ENCODE measurements at regions not wholly inside any gene's neighbourhood (a gene's known extent, or its start where the extent isn't known, plus 50 kb on each side); places are given as distances from the start of the nearest gene placed in this dataset.

DNA sequence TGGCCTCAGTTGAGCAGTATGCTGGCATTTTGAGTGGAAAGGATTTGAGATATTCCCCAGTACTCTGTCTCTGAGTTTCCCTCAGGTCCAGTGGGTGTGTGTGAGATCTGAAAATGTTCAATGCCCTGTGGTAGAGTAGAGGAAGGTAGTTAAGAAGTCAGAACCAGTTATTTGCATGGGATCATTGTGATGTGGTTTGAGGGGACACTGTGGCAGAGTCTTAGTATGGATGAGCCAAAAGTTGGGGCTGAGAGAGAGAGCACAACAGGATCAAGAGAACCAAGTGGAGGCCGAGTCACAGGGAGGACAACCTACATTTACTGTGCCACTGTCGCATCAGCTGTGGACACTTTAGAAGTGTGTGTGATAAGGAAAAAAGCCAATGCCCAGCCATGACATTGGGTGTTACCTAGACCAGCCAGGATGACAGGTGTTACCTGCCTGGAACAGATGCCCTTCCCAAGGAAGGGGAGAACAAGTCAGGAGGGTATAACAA is 128.9 kb upstream of the IL12B start:
- H3K4me1 Mint-ChIP-seq, result peaks cover 50% of the 10 kb centered on the region

GRCh38 chr5:159459951-159460538 is 129.8 kb upstream of the IL12B start:
- H3K4me1 Mint-ChIP-seq, result peaks cover 50% of the 10 kb centered on the region
- no peaks in the 10 kb centered on the region for H3K27me3 Mint-ChIP-seq
- H3K4me3 Mint-ChIP-seq, result peak overlapping the region; percentile 23
- H3K36me3 Mint-ChIP-seq, result no peaks in the 10 kb centered on the region
- peak overlapping the region; percentile 80 for H3K27ac Mint-ChIP-seq
- no peaks in the 10 kb centered on the region for H3K9me3 Mint-ChIP-seq

More for the DNA sequence above, 128.9 kb upstream of the IL12B start:
- no peaks in the 10 kb centered on the region for H3K27me3 Mint-ChIP-seq
- peak overlapping the region; percentile 59 for H3K4me3 Mint-ChIP-seq
- H3K9me3 Mint-ChIP-seq, result no peaks in the 10 kb centered on the region
- no peaks in the 10 kb centered on the region for H3K36me3 Mint-ChIP-seq
- H3K27ac Mint-ChIP-seq, result peak overlapping the region; percentile 88

GRCh38 chr5:159463590-159464321 is 133.5 kb upstream of the IL12B start:
- Mint-ChIP-seq H3K4me1 (peaks cover 26% of the 10 kb centered on the region), H3K9me3 (no peaks in the 10 kb centered on the region), H3K36me3 (no peaks in the 10 kb centered on the region), H3K27me3 (peaks cover 3% of the 10 kb centered on the region), H3K4me3 (no peak overlapping the region), H3K27ac (no peak overlapping the region)

- H3K4me1 Mint-ChIP-seq, result peaks cover 23% of the 10 kb centered on the region
- no peak overlapping the region for H3K4me3 Mint-ChIP-seq
- no peak overlapping the region for H3K27ac Mint-ChIP-seq
Measured at GRCh38 chr5:159465604-159466003, 135.3 kb upstream of the IL12B start.

GRCh38 chr5:159467666-159468065 is 137.4 kb upstream of the IL12B start:
- H3K4me1 Mint-ChIP-seq, result peaks cover 23% of the 10 kb centered on the region
- H3K9me3 Mint-ChIP-seq, result no peaks in the 10 kb centered on the region

More at GRCh38 chr5:159465604-159466003, 135.3 kb upstream of the IL12B start:
- H3K36me3 Mint-ChIP-seq, result no peaks in the 10 kb centered on the region
- H3K27me3 Mint-ChIP-seq, result peaks cover 3% of the 10 kb centered on the region
- no peaks in the 10 kb centered on the region for H3K9me3 Mint-ChIP-seq

DNA sequence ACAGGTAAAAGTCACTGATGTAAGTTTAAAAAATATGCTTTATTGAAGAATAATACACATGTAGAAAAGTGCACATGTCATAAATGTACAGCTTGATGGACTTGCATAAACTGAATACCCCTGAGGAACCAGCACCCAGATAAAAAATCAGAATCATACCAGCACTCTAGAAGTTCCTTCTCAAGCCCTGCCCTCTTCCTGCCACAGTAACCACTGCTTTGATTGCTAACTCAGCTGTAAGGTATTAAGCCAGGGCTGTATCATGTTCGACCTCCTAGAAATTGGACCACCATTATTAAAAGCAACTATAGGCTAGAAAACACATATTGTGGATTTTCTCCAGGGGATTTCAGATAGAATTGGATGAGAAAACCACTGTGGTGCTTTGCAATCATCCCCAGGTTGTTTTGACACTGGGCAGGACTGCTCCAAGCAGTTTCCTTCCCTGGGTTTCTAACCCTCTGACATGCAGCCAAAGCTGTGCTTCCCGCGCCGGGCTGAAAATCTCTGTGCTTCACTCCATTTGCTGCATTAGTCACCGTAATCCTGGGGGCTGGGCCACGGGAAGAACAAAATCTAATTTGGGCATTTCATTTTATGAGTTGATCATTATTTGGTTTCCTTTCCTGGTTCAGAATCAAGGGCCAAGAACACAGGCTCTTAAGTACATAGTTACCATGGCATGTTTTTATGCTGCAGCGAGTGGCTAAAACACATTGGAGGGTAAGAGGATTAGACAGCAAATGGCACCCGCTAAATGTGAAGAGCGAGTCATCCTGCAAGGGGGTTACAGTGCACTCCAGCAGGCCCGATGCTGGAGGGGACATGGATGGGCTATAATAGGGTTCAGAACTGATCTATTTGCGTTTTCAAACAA is 139.4 kb upstream of the IL12B start:
- Mint-ChIP-seq H3K9me3 (peaks cover 12% of the 10 kb centered on the region), H3K27me3 (peaks cover 3% of the 10 kb centered on the region), H3K4me1 (peaks cover 23% of the 10 kb centered on the region), H3K4me3 (no peak overlapping the region), H3K27ac (no peak overlapping the region), H3K36me3 (no peaks in the 10 kb centered on the region)

More at GRCh38 chr5:159467666-159468065, 137.4 kb upstream of the IL12B start:
- no peak overlapping the region for H3K4me3 Mint-ChIP-seq
- peaks cover 3% of the 10 kb centered on the region for H3K27me3 Mint-ChIP-seq
- no peaks in the 10 kb centered on the region for H3K36me3 Mint-ChIP-seq
- H3K27ac Mint-ChIP-seq, result no peak overlapping the region

DNA sequence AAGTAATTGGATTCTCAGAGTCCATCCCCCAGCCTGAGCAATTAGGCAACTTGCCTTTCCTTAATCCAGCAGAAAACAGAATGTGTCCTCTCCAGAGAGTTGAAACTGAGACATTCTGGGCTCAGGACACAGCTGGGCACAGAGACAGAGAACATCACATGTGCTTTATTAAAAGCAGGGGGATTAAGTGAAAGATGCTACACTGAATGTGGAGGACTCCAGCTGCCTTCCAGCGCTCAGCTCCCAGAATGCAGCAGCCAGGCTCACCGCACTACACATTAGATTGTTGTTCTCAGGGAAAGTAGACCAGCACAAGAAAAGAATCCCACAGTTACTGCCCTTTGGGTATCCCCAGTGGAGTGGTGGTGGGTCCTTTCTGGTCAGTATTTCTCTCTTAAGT is 141.6 kb upstream of the IL12B start:
- H3K27ac Mint-ChIP-seq, result no peak overlapping the region
- H3K36me3 Mint-ChIP-seq, result no peaks in the 10 kb centered on the region
- H3K4me1 Mint-ChIP-seq, result peaks cover 23% of the 10 kb centered on the region
- H3K4me3 Mint-ChIP-seq, result no peak overlapping the region
- H3K9me3 Mint-ChIP-seq, result peaks cover 12% of the 10 kb centered on the region
- H3K27me3 Mint-ChIP-seq, result no peaks in the 10 kb centered on the region

GRCh38 chr5:159475026-159475425 is 144.7 kb upstream of the IL12B start:
- no peak overlapping the region for H3K4me3 Mint-ChIP-seq
- peaks cover 12% of the 10 kb centered on the region for H3K9me3 Mint-ChIP-seq
- no peak overlapping the region for H3K27ac Mint-ChIP-seq
- no peaks in the 10 kb centered on the region for H3K27me3 Mint-ChIP-seq
- H3K4me1 Mint-ChIP-seq, result peaks cover 14% of the 10 kb centered on the region
- no peaks in the 10 kb centered on the region for H3K36me3 Mint-ChIP-seq

DNA sequence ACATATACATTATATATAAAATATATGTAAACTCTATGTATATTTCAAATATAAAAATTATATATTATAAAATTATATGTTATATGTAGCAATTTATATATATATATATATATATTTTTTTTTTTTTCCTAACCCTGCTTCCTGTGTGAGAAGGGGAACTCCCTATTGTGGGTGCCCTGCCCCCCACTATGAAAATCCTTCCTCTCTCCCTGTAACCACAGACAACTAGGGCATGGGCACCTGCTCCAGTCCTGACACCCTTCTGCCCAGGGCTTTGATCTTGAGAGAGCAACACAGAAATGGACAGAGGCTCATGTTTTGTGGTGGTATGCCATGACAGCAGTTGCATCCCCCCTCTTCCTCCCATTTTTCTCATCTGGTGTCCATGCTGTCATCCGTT is 148.7 kb upstream of the IL12B start:
- H3K36me3 Mint-ChIP-seq, result no peaks in the 10 kb centered on the region
- H3K27me3 Mint-ChIP-seq, result no peaks in the 10 kb centered on the region
- no peak overlapping the region for H3K27ac Mint-ChIP-seq
- peaks cover 13% of the 10 kb centered on the region for H3K4me1 Mint-ChIP-seq
- H3K4me3 Mint-ChIP-seq, result no peak overlapping the region
- H3K9me3 Mint-ChIP-seq, result peaks cover 8% of the 10 kb centered on the region

DNA sequence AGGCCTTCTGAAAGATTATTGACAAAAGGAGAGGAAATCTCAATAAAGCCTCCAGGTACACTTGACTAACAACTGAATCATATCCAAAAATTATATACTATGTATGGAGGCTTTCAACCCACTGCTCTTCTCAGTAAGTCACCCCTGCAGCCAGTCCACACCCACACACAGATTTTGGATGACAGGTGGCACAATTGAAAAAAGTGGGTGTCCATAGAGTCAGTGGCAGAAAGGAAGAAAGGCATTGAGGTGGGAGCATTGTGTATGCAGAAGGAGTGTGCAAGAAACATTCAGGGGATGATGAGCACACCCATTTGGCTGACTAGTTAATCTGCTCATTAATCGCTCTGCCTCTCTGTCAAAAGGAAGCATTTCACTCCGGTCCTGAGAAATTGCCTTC is 150.6 kb upstream of the IL12B start:
- Mint-ChIP-seq H3K4me1 (peaks cover 13% of the 10 kb centered on the region), H3K4me3 (no peak overlapping the region), H3K27ac (no peak overlapping the region), H3K36me3 (no peaks in the 10 kb centered on the region), H3K9me3 (no peaks in the 10 kb centered on the region), H3K27me3 (no peaks in the 10 kb centered on the region)

DNA sequence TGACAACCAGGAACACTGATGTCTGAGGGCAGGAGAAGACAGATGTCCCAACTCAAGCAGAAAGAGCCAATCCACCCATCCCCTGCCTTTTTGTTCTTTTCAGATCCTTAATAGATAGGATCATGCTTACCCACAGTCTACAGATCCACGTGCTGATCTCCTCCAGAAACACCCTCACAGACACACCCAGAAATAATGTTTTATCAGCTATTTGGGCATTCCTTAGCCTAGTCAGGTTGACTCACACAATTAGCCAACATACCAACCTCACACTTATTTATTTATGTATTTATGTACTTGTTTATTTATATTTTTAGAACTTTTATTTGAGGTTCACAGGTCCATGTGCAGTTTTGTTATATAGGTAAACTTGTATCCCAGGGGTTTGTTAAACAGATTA is 151.5 kb upstream of the IL12B start:
- peaks cover 13% of the 10 kb centered on the region for H3K4me1 Mint-ChIP-seq
- H3K36me3 Mint-ChIP-seq, result no peaks in the 10 kb centered on the region
- H3K27ac Mint-ChIP-seq, result no peak overlapping the region
- H3K4me3 Mint-ChIP-seq, result no peak overlapping the region
- H3K9me3 Mint-ChIP-seq, result no peaks in the 10 kb centered on the region
- no peaks in the 10 kb centered on the region for H3K27me3 Mint-ChIP-seq

- Mint-ChIP-seq H3K27ac (no peak overlapping the region), H3K27me3 (no peaks in the 10 kb centered on the region), H3K4me1 (no peaks in the 10 kb centered on the region), H3K36me3 (no peaks in the 10 kb centered on the region), H3K9me3 (no peaks in the 10 kb centered on the region), H3K4me3 (no peak overlapping the region)
Measured at GRCh38 chr5:159486836-159487235, 156.5 kb upstream of the IL12B start.

- Mint-ChIP-seq H3K27me3 (no peaks in the 10 kb centered on the region), H3K27ac (no peak overlapping the region), H3K4me3 (no peak overlapping the region), H3K9me3 (no peaks in the 10 kb centered on the region), H3K36me3 (no peaks in the 10 kb centered on the region), H3K4me1 (no peaks in the 10 kb centered on the region)
Measured at GRCh38 chr5:159488516-159488915, 158.2 kb upstream of the IL12B start.

GRCh38 chr5:159489779-159490178 is 159.5 kb upstream of the IL12B start:
- Mint-ChIP-seq H3K4me1 (no peaks in the 10 kb centered on the region), H3K36me3 (no peaks in the 10 kb centered on the region), H3K4me3 (no peak overlapping the region), H3K27me3 (peaks cover 5% of the 10 kb centered on the region), H3K27ac (no peak overlapping the region), H3K9me3 (no peaks in the 10 kb centered on the region)

- Mint-ChIP-seq H3K4me3 (no peak overlapping the region), H3K4me1 (no peaks in the 10 kb centered on the region), H3K27me3 (peaks cover 5% of the 10 kb centered on the region), H3K36me3 (no peaks in the 10 kb centered on the region), H3K9me3 (no peaks in the 10 kb centered on the region), H3K27ac (no peak overlapping the region)
Measured at GRCh38 chr5:159490507-159490906, 160.2 kb upstream of the IL12B start.

DNA sequence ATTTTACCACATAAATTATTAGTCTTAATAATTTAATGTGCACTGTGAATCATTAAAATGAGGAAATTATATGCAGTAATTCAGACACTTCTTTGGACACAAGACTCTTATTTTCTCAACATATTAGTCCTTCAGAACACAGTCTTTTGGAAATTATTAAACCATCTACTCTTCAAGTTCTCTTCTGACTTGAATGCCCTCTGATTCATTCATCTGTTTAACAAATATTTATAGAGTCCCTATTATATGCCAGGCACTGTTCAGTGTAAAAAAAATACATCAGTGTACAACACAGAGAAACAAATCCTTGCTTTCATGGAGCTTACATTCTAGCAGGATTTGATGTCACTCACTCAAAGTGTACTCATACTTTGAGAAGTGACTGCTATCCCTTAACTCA is 163.4 kb upstream of the IL12B start:
- peak overlapping the region; percentile 12 for H3K27ac Mint-ChIP-seq
- H3K4me3 Mint-ChIP-seq, result no peak overlapping the region

More for the DNA sequence above, 163.4 kb upstream of the IL12B start:
- no peaks in the 10 kb centered on the region for H3K4me1 Mint-ChIP-seq
- H3K36me3 Mint-ChIP-seq, result no peaks in the 10 kb centered on the region
- H3K27me3 Mint-ChIP-seq, result peaks cover 6% of the 10 kb centered on the region
- H3K9me3 Mint-ChIP-seq, result no peaks in the 10 kb centered on the region
